ENCODE measurements at regions not wholly inside any gene's neighbourhood (a gene's known extent, or its start where the extent isn't known, plus 50 kb on each side); places are given as distances from the start of the nearest gene placed in this dataset.

- Histone ChIP-seq H3K4me2 (ENCODE audit: low read length) (no peak overlapping the region), H3K79me2 (replicated peaks; ENCODE audit: insufficient read depth, low read length) (no peaks in the 10 kb centered on the region), H3K9me2 (ENCODE audit: insufficient read depth, low read length) (no peaks in the 10 kb centered on the region), H2AFZ (ENCODE audit: low read depth, low read length) (no peak overlapping the region), H3K4me3 (ENCODE audit: low read length) (no peak overlapping the region), H3K27ac (ENCODE audit: low read length) (no peak overlapping the region), H3K9me3 (ENCODE audit: low read length) (no peaks in the 10 kb centered on the region), H3K9ac (ENCODE audit: low read length) (no peak overlapping the region), H4K20me1 (ENCODE audit: insufficient read depth) (no peaks in the 10 kb centered on the region), H3K27me3 (ENCODE audit: insufficient read depth, low read depth, low read length) (no peaks in the 10 kb centered on the region), H3F3A (ENCODE audit: insufficient read depth, low read length, poor library complexity, severe bottlenecking) (peaks cover 4% of the 10 kb centered on the region), H3K36me3 (ENCODE audit: insufficient read depth, low read length) (no peaks in the 10 kb centered on the region)
- TF ChIP-seq CTCF (IDR thresholded peaks at IDR 0.05; ENCODE audit: poor library complexity, severe bottlenecking): no peak
- no peak for TF ChIP-seq POLR2AphosphoS5 (IDR thresholded peaks at IDR 0.05)
- TF ChIP-seq SMC3 (conservative IDR thresholded peaks at IDR 0.05; ENCODE audit: poor library complexity): no peak
- TF ChIP-seq EZH2 (IDR thresholded peaks at IDR 0.05; ENCODE audit: borderline replicate concordance, insufficient read depth, low read length, poor library complexity, severe bottlenecking): no peak
- TF ChIP-seq EP300 (conservative IDR thresholded peaks at IDR 0.05; ENCODE audit: poor library complexity, severe bottlenecking): no peak
- no peak for TF ChIP-seq MXI1 (conservative IDR thresholded peaks at IDR 0.05; ENCODE audit: poor library complexity, severe bottlenecking)
- no peak for TF ChIP-seq RAD21 (conservative IDR thresholded peaks at IDR 0.05)
- no peak for TF ChIP-seq REST (IDR thresholded peaks at IDR 0.05; ENCODE audit: borderline replicate concordance)
- TF ChIP-seq TAF1 (IDR thresholded peaks at IDR 0.05; ENCODE audit: low read depth): no peak
Measured at GRCh38 chr5:86881493-86882090, 263.9 kb downstream of the COX7C start.

GRCh38 chr5:86884608-86885007 lies 266.9 kb downstream of the COX7C start:
- no peak overlapping the region for H2AFZ ChIP-seq (ENCODE audit: low read depth, low read length)
- no peaks in the 10 kb centered on the region for H4K20me1 ChIP-seq (ENCODE audit: insufficient read depth)
- no peaks in the 10 kb centered on the region for H3K9me3 ChIP-seq (ENCODE audit: low read length)
- no peak for TF ChIP-seq RAD21 (conservative IDR thresholded peaks at IDR 0.05)
- no peak for TF ChIP-seq POLR2AphosphoS5 (IDR thresholded peaks at IDR 0.05)
- TF ChIP-seq EP300 (conservative IDR thresholded peaks at IDR 0.05; ENCODE audit: poor library complexity, severe bottlenecking): no peak
- no peak for TF ChIP-seq CTCF (IDR thresholded peaks at IDR 0.05; ENCODE audit: poor library complexity, severe bottlenecking)
- TF ChIP-seq TAF1 (IDR thresholded peaks at IDR 0.05; ENCODE audit: low read depth): no peak
- no peak for TF ChIP-seq SMC3 (conservative IDR thresholded peaks at IDR 0.05; ENCODE audit: poor library complexity)
- TF ChIP-seq MXI1 (conservative IDR thresholded peaks at IDR 0.05; ENCODE audit: poor library complexity, severe bottlenecking): no peak
- H3K27ac ChIP-seq (ENCODE audit: low read length): no peak overlapping the region
- H3K36me3 ChIP-seq (ENCODE audit: insufficient read depth, low read length): no peaks in the 10 kb centered on the region
- H3K9me2 ChIP-seq (ENCODE audit: insufficient read depth, low read length): no peaks in the 10 kb centered on the region
- H3F3A ChIP-seq (ENCODE audit: insufficient read depth, low read length, poor library complexity, severe bottlenecking): no peaks in the 10 kb centered on the region
- H3K4me2 ChIP-seq (ENCODE audit: low read length): no peak overlapping the region
- H3K27me3 ChIP-seq (ENCODE audit: insufficient read depth, low read depth, low read length): no peaks in the 10 kb centered on the region
- no peak overlapping the region for H3K4me3 ChIP-seq (ENCODE audit: low read length)
- H3K79me2 ChIP-seq (replicated peaks; ENCODE audit: insufficient read depth, low read length): no peaks in the 10 kb centered on the region
- H3K9ac ChIP-seq (ENCODE audit: low read length): no peak overlapping the region

Data from neural cell (in vitro differentiated cells).